AG04449 (cell line): ENCODE measurements at regions not wholly inside any gene's neighbourhood (a gene's known extent, or its start where the extent isn't known, plus 50 kb on each side); places are given as distances from the start of the nearest gene placed in this dataset.

Source experiments
- CTCF ChIA-PET: fragments of 350-600 bp; formaldehyde crosslinking; extraction: SDS; loops from one replicate; lab custom pipeline; 2021; ENCODE audit warnings: antibody characterized with exemption; lab: Yijun Ruan, JAX
- POLR2A ChIA-PET: fragments of 400-600, 350-600 bp; formaldehyde crosslinking; extraction: SDS; loops from one replicate; lab custom pipeline; 2020; ENCODE audit warnings: antibody characterized with exemption, inconsistent platforms; lab: Yijun Ruan, JAX
- DNase-seq: peaks from one replicate; pipeline ENCODE4 v3.0.0-alpha.2; 2010; ENCODE audit warnings: low read depth, low spot score
- H3K4me3 ChIP-seq: 2 replicates; pipeline ENCODE4 v1.5.1; 2011; ENCODE audit warnings: low read depth, mild to moderate bottlenecking, control low read depth, low read length
- TF ChIP-seq, protein P1 (sequence below): IDR thresholded peaks from one replicate; pipeline ENCODE4 v1.5.1; 2011; ENCODE audit warnings: mild to moderate bottlenecking, moderate library complexity, low read length, control low read depth, inconsistent platforms; ENCODE audit not compliant: insufficient read depth; ENCODE audit errors: missing control alignments

DNA sequence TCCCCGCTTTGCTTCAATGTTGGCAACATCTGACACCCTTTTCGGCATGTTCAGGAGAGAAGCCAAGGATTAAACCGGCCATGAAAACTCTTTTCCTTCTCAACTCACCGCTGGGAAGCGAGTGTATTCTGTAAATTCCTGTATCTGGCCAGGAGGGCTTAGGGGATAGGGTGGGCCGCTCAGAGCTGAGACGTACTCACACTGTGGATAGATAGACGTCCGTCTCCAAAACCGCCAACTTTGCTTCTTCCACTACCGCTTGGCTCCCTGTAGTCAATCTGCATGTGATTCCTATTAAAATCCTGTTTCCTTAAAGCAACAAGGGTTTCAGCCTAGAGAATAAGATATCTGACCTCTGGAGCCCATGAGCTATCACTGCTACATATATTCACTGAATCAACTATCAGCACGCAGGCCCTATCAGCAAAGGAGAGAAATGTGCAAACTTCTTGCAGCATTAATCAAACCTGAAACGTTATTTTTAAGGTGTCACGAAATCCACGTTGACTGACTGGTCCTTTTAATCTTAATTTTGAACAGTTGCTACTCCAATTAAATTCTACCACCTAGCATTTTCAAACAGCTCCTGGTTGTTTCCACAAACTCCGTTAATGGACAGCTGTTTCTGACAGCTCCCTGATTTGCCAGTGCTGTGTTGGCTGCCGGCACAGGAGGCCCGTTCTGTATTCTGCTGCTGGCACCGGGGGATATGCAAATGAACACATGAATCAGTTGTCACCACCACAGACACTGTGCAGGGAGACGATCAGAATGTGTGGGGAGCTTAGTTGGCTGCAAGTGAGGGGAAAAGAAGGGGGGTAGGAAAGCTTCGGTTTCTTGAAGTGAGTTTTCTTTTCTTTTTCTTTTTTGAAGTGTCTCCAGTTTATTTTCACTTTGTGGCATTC lies 438.9 kb upstream of the ARRDC4 start:
- H3K4me3 ChIP-seq = no peak overlapping the region
- POLR2A ChIA-PET = no interaction called here
- CTCF ChIA-PET = no interaction called here
- TF ChIP-seq, protein P1, sequence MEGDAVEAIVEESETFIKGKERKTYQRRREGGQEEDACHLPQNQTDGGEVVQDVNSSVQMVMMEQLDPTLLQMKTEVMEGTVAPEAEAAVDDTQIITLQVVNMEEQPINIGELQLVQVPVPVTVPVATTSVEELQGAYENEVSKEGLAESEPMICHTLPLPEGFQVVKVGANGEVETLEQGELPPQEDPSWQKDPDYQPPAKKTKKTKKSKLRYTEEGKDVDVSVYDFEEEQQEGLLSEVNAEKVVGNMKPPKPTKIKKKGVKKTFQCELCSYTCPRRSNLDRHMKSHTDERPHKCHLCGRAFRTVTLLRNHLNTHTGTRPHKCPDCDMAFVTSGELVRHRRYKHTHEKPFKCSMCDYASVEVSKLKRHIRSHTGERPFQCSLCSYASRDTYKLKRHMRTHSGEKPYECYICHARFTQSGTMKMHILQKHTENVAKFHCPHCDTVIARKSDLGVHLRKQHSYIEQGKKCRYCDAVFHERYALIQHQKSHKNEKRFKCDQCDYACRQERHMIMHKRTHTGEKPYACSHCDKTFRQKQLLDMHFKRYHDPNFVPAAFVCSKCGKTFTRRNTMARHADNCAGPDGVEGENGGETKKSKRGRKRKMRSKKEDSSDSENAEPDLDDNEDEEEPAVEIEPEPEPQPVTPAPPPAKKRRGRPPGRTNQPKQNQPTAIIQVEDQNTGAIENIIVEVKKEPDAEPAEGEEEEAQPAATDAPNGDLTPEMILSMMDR = no peak
- no peak for DNase-seq

- no peak overlapping the region for H3K4me3 ChIP-seq
- no peak for DNase-seq
- TF ChIP-seq, protein P1 = no peak
- ChIA-PET POLR2A (no interaction called here), CTCF (no interaction called here)
These were observed 438.2 kb upstream of the ARRDC4 start for GRCh38 chr15:97522347-97522746.

DNA sequence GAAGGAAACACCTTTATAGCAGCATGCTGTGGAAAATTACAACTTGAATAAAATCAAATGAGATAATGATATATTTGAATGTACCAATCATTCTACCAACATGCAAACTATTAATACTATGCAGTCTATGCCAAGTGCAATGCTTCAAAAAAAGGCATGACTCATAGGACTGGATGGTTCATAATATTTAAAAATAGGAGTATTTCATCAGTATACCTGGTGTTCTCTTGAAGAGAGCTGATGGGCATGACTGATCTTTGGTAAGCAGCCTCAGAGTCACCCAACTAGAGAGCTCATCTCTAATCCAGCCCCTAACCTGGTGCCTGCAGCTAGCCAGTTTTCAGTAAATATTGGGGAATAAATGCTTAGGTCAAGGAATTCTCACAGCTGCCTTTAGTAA lies 434.7 kb upstream of the ARRDC4 start:
- ChIA-PET POLR2A (no interaction called here), CTCF (no interaction called here)
- DNase-seq = no peak
- TF ChIP-seq, protein P1 = no peak
- no peak overlapping the region for H3K4me3 ChIP-seq

GRCh38 chr15:97528238-97528637 lies 432.3 kb upstream of the ARRDC4 start:
- CTCF ChIA-PET = no interaction called here
- TF ChIP-seq, protein P1 = no peak
- DNase-seq = no peak

GRCh38 chr15:97545799-97546198 lies 414.7 kb upstream of the ARRDC4 start:
- CTCF ChIA-PET = no interaction called here
- H3K4me3 ChIP-seq = no peak overlapping the region

More at GRCh38 chr15:97528238-97528637, 432.3 kb upstream of the ARRDC4 start:
- H3K4me3 ChIP-seq = no peak overlapping the region
- POLR2A ChIA-PET = no interaction called here

DNA sequence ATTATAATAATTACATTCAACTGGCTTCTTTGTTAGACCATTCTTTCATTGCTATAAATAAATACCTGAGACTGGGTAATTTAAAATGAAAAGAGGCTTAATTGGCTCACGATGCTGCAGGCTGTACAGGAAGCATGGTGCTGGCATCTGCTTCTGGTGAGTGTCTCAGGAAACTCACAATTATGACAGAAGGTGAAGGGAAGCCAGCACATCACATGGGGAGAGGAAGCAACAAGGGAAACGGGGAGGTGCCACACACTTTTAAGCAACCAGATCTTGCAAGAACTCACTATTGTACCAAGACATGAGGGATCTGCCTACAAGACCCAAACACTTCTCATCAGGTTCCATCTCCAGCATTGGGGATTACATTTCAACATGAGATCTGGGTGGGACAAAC lies 413.1 kb upstream of the ARRDC4 start:
- H3K4me3 ChIP-seq = no peak overlapping the region
- ChIA-PET POLR2A (no interaction called here), CTCF (no interaction called here)
- TF ChIP-seq, protein P1 = no peak
- no peak for DNase-seq

More at GRCh38 chr15:97545799-97546198, 414.7 kb upstream of the ARRDC4 start:
- TF ChIP-seq, protein P1 = no peak
- DNase-seq = no peak
- POLR2A ChIA-PET = no interaction called here
